Endothelial cell of umbilical vein (primary cell): ENCODE measurements at regions not wholly inside any gene's neighbourhood (a gene's known extent, or its start where the extent isn't known, plus 50 kb on each side); places are given as distances from the start of the nearest gene placed in this dataset. TPM values are rescaled to one million over a fixed set of nuclear protein-coding genes. Genes with fewer than 3 reads are reported as not detected.

ENCODE experiments used
- BruUV-seq: library from RNA; stranded (reverse); fragments of 400-500 nt; replicated peaks from 2 replicates; lab custom pipeline; 2021; lab: Mats Ljungman, UMichigan
- CTCF ChIA-PET: fragments of 300-600, 350-600 bp; sonication (Branson Sonifier 250); formaldehyde crosslinking; loops from one replicate; lab custom pipeline; 2021; ENCODE audit warnings: antibody characterized with exemption, inconsistent platforms; lab: Charles Lee
- POLR2A ChIA-PET: fragments of 300-600, 350-600 bp; sonication (Branson Sonifier 250); formaldehyde crosslinking; loops from one replicate; lab custom pipeline; 2021; ENCODE audit warnings: antibody characterized with exemption, inconsistent platforms; lab: Charles Lee
- DNase-seq: peaks from one replicate; pipeline ENCODE4 v3.0.0-alpha.2; 2011; ENCODE audit warnings: low read depth, low spot score
- FAIRE-seq: peaks from 2 replicates; lab custom pipeline; 2011; peaks lifted over from hg19 to GRCh38; lab: Jason Lieb, UNC
- H2AFZ ChIP-seq: 2 replicates; pipeline ENCODE4 v1.6.0; 2012; ENCODE audit warnings: low read depth, low read length, control low read depth, inconsistent platforms
- H3K27ac ChIP-seq: 2 replicates; pipeline ENCODE4 v1.5.1; 2011; ENCODE audit warnings: low read depth, mild to moderate bottlenecking, control low read depth, low read length, moderate library complexity; ENCODE audit not compliant: insufficient read depth
- H3K27me3 ChIP-seq, 2 experiments: 2 replicates each; pipeline versions ENCODE4 v1.6.0 to v1.6.1; 2011; ENCODE audit warnings: low read length in 2 of 2, mixed read lengths in 1 of 2; ENCODE audit not compliant: control insufficient read depth in 2 of 2, insufficient read depth in 2 of 2
- H3K36me3 ChIP-seq, 2 experiments: 2 replicates in 1 of 2; 3 replicates in 1 of 2; pipeline ENCODE4 v1.5.1; 2011; ENCODE audit warnings: low read length in 2 of 2, mild to moderate bottlenecking in 1 of 2, moderate library complexity in 1 of 2; ENCODE audit not compliant: control insufficient read depth in 2 of 2, insufficient read depth in 2 of 2; ENCODE audit errors: extremely low read depth in 1 of 2
- H3K4me1 ChIP-seq: 3 replicates; pipeline ENCODE4 v1.5.1; 2011; ENCODE audit warnings: mild to moderate bottlenecking, low read length; ENCODE audit not compliant: control insufficient read depth, insufficient read depth; ENCODE audit errors: extremely low read depth
- H3K4me2 ChIP-seq: 2 replicates; pipeline ENCODE4 v1.6.1; 2011; ENCODE audit warnings: low read length, control low read depth, mixed read lengths; ENCODE audit not compliant: insufficient read depth
- H3K4me3 ChIP-seq, 3 experiments: fragments of 200-600 bp in 1 of 3; sonication (generic), shearing (Covaris generic) in 1 of 3; replicated peaks in 1 of 3; 2 replicates each; pipeline ENCODE4 v1.5.1; 2011 to 2016; ENCODE audit warnings: control low read depth in 3 of 3, low read length in 3 of 3, mild to moderate bottlenecking in 2 of 3, inconsistent platforms in 1 of 3, low read depth in 1 of 3, moderate library complexity in 1 of 3; ENCODE audit not compliant: insufficient read depth in 1 of 3
- H3K79me2 ChIP-seq: 2 replicates; pipeline ENCODE4 v1.6.0; 2012; ENCODE audit warnings: low read length, inconsistent platforms; ENCODE audit not compliant: control insufficient read depth, insufficient read depth
- H3K9ac ChIP-seq: replicated peaks from 2 replicates; pipeline ENCODE3; 2011; ENCODE audit warnings: low read length, control low read depth; ENCODE audit not compliant: insufficient read depth; ENCODE audit errors: extremely low read depth
- H3K9me1 ChIP-seq: replicated peaks from 3 replicates; pipeline ENCODE4 v1.6.0; 2011; ENCODE audit warnings: mild to moderate bottlenecking, low read length; ENCODE audit not compliant: control insufficient read depth, insufficient read depth; ENCODE audit errors: extremely low read depth
- H3K9me3 ChIP-seq: replicated peaks from 2 replicates; pipeline ENCODE4 v1.5.1; 2012; ENCODE audit warnings: low read length, inconsistent platforms; ENCODE audit not compliant: control insufficient read depth, insufficient read depth
- H4K20me1 ChIP-seq: replicated peaks from 2 replicates; pipeline ENCODE3; 2011; ENCODE audit warnings: mild to moderate bottlenecking, low read length; ENCODE audit not compliant: control insufficient read depth, insufficient read depth; ENCODE audit errors: extremely low read depth
- EZH2 ChIP-seq: IDR thresholded peaks from 2 replicates; pipeline ENCODE4 v1.6.1; 2012; ENCODE audit warnings: borderline replicate concordance, low read depth, mild to moderate bottlenecking, moderate library complexity, low read length, inconsistent platforms; ENCODE audit not compliant: severe bottlenecking
- FOS ChIP-seq: IDR thresholded peaks from 2 replicates; pipeline ENCODE4 v1.6.1; 2011; ENCODE audit warnings: mild to moderate bottlenecking, low read length, moderate library complexity, borderline replicate concordance; ENCODE audit not compliant: insufficient read depth
- GATA2 ChIP-seq: IDR thresholded peaks from 2 replicates; pipeline ENCODE4 v1.7.0; 2011; ENCODE audit warnings: low read depth, mild to moderate bottlenecking, moderate library complexity, mixed read lengths, low read length; ENCODE audit not compliant: insufficient read length, insufficient read depth
- JUN ChIP-seq: IDR thresholded peaks from 2 replicates; pipeline ENCODE4 v1.6.1; 2011; ENCODE audit warnings: borderline replicate concordance, low read depth; ENCODE audit not compliant: insufficient read length, insufficient read depth
- MYC ChIP-seq: IDR thresholded peaks from one replicate; pipeline ENCODE4 v1.6.1; 2011; ENCODE audit warnings: mild to moderate bottlenecking, low read depth, low read length
- POLR2A ChIP-seq: IDR thresholded peaks from 2 replicates; pipeline ENCODE4 v1.6.1; 2012; ENCODE audit warnings: low read depth, mild to moderate bottlenecking, control low read depth, low read length
- POLR2AphosphoS5 ChIP-seq: IDR thresholded peaks from 2 replicates; pipeline ENCODE4 v1.6.1; 2012; ENCODE audit warnings: low read depth, mild to moderate bottlenecking, control low read depth, low read length, moderate library complexity; ENCODE audit not compliant: insufficient read depth
- dilution Hi-C: fragments of 300-500 bp; cut with MboI; formaldehyde crosslinking; loops from one replicate; pipeline ENCODE4 v1.15.0; 2019; ENCODE audit warnings: low sequenced_read_pairs; ENCODE audit not compliant: extremely low pct_ligation_motif_present
- intact Hi-C: fragments of 100-400 bp; cut with micrococcal nuclease; formaldehyde crosslinking; loops from one replicate; pipeline ENCODE4 v1.10.0; 2022
- small RNA-seq: library from RNA; depleted of rRNA; stranded (forward); fragments of <200 nt; gene quantifications from one replicate; pipeline ENCODE3, GENCODE V24; 2012; ENCODE audit warnings: low replicate concordance, low read depth; ENCODE audit not compliant: insufficient read depth, insufficient read length
- TF ChIP-seq, protein P1 (sequence below): IDR thresholded peaks from 2 replicates; pipeline ENCODE4 v1.6.1; 2011; ENCODE audit not compliant: insufficient read depth, insufficient read length
- TF ChIP-seq, protein P2 (sequence below), 2 donors: IDR thresholded peaks; 1 replicate in 1 of 2; 2 replicates in 1 of 2; pipeline ENCODE4 v1.5.1; 2011; ENCODE audit warnings: low read length in 2 of 2, mild to moderate bottlenecking in 2 of 2, moderate library complexity in 2 of 2, control low read depth in 1 of 2, inconsistent platforms in 1 of 2, low read depth in 1 of 2; ENCODE audit not compliant: insufficient read depth in 1 of 2; ENCODE audit errors: extremely low read depth in 1 of 2

- Histone ChIP-seq H2AFZ (no peak overlapping the region), H3K4me2 (no peak overlapping the region), H4K20me1 (no peaks in the 10 kb centered on the region), H3K9me3 (no peaks in the 10 kb centered on the region), H3K27me3 (peaks cover 5 to 7% of the 10 kb centered on the region in 2 experiments), H3K79me2 (no peaks in the 10 kb centered on the region), H3K27ac (no peak overlapping the region), H3K4me3 (no peak overlapping the region), H3K4me1 (no peaks in the 10 kb centered on the region), H3K36me3 (no peaks in the 10 kb centered on the region), H3K9me1 (no peaks in the 10 kb centered on the region), H3K9ac (no peak overlapping the region)
- dilution Hi-C loops, result no loop called here
- intact Hi-C loops, result no loop called here
- POLR2A ChIA-PET, result no interaction called here
- DNase-seq, result no peak
- CTCF ChIA-PET, result no interaction called here
- no peak for TF ChIP-seq FOS
- TF ChIP-seq, protein P1, sequence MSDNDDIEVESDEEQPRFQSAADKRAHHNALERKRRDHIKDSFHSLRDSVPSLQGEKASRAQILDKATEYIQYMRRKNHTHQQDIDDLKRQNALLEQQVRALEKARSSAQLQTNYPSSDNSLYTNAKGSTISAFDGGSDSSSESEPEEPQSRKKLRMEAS, result no peak
- TF ChIP-seq, protein P2, sequence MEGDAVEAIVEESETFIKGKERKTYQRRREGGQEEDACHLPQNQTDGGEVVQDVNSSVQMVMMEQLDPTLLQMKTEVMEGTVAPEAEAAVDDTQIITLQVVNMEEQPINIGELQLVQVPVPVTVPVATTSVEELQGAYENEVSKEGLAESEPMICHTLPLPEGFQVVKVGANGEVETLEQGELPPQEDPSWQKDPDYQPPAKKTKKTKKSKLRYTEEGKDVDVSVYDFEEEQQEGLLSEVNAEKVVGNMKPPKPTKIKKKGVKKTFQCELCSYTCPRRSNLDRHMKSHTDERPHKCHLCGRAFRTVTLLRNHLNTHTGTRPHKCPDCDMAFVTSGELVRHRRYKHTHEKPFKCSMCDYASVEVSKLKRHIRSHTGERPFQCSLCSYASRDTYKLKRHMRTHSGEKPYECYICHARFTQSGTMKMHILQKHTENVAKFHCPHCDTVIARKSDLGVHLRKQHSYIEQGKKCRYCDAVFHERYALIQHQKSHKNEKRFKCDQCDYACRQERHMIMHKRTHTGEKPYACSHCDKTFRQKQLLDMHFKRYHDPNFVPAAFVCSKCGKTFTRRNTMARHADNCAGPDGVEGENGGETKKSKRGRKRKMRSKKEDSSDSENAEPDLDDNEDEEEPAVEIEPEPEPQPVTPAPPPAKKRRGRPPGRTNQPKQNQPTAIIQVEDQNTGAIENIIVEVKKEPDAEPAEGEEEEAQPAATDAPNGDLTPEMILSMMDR (IDR thresholded peaks at IDR 0.05; ENCODE audit: extremely low read depth in 1 of 2, insufficient read depth in 1 of 2, low read depth in 1 of 2, low read length in 2 of 2), result no peak
- TF ChIP-seq POLR2A, result no peak
- TF ChIP-seq GATA2, result no peak
- no peak for TF ChIP-seq JUN
- TF ChIP-seq POLR2AphosphoS5, result no peak
- no peak for TF ChIP-seq EZH2
- TF ChIP-seq MYC, result no peak
- no TSS peak for BruUV-seq
- no peak for FAIRE-seq
Observed at GRCh38 chr12:64999148-64999425, 122.0 kb downstream of the WIF1 start.

Small RNA genes lying in the stretch of these regions (small RNA-seq; reads per million reads assigned to genes)
- gene RNU6ATAC42P, result not detected
